ENCODE measurements at regions not wholly inside any gene's neighbourhood (a gene's known extent, or its start where the extent isn't known, plus 50 kb on each side); places are given as distances from the start of the nearest gene placed in this dataset.
"Not testable (repeated sequence)": the region's sequence is repeated elsewhere in the genome, so short reads cannot be mapped to it uniquely, and the experiment has no call there.

GRCh38 chr21:13907385-13907784, 297.8 kb downstream of the POTED start:
- DNase-seq = not testable (repeated sequence)

- not testable (repeated sequence) for DNase-seq
Measured at GRCh38 chr21:13896596-13897247, 287.1 kb downstream of the POTED start.

GRCh38 chr21:13893617-13894016, 284.0 kb downstream of the POTED start:
- not testable (repeated sequence) for DNase-seq

- not testable (repeated sequence) for DNase-seq
Measured at GRCh38 chr21:13893025-13893424, 283.4 kb downstream of the POTED start.

- not testable (repeated sequence) for DNase-seq
Measured at GRCh38 chr21:13892146-13892751, 282.7 kb downstream of the POTED start.

GRCh38 chr21:13889176-13889575, 279.6 kb downstream of the POTED start:
- not testable (repeated sequence) for DNase-seq

- DNase-seq = not testable (repeated sequence)
Measured at GRCh38 chr21:13883641-13884395, 274.2 kb downstream of the POTED start.

- DNase-seq = not testable (repeated sequence)
Measured at GRCh38 chr21:13877503-13877902, 267.9 kb downstream of the POTED start.

GRCh38 chr21:13876999-13877398, 267.4 kb downstream of the POTED start:
- not testable (repeated sequence) for DNase-seq

GRCh38 chr21:13874001-13874400, 264.4 kb downstream of the POTED start:
- not testable (repeated sequence) for DNase-seq

- DNase-seq = no peak
Measured at GRCh38 chr21:13854638-13855037, 245.1 kb downstream of the POTED start.

GRCh38 chr21:13850808-13851207, 241.2 kb downstream of the POTED start:
- DNase-seq = not testable (repeated sequence)

- DNase-seq = not testable (repeated sequence)
Measured at GRCh38 chr21:13849489-13849888, 239.9 kb downstream of the POTED start.

- not testable (repeated sequence) for DNase-seq
Measured at GRCh38 chr21:13846718-13847117, 237.1 kb downstream of the POTED start.

GRCh38 chr21:13844574-13844973, 235.0 kb downstream of the POTED start:
- not testable (repeated sequence) for DNase-seq

GRCh38 chr21:13843081-13843480, 233.5 kb downstream of the POTED start:
- DNase-seq = not testable (repeated sequence)

- not testable (repeated sequence) for DNase-seq
Measured at GRCh38 chr21:13827666-13828065, 218.1 kb downstream of the POTED start.

- no peak for DNase-seq
Measured at GRCh38 chr21:13827201-13827600, 217.6 kb downstream of the POTED start.

GRCh38 chr21:13826511-13826910, 216.9 kb downstream of the POTED start:
- DNase-seq = not testable (repeated sequence)

GRCh38 chr21:13825218-13825778, 215.7 kb downstream of the POTED start:
- DNase-seq = not testable (repeated sequence)

- not testable (repeated sequence) for DNase-seq
Measured at GRCh38 chr21:13820286-13820685, 210.7 kb downstream of the POTED start.

GRCh38 chr21:13812191-13812590, 202.6 kb downstream of the POTED start:
- DNase-seq = not testable (repeated sequence)

GRCh38 chr21:13810559-13810958, 201.0 kb downstream of the POTED start:
- DNase-seq = not testable (repeated sequence)
